SK-N-SH (cell line): ENCODE measurements at regions not wholly inside any gene's neighbourhood (a gene's known extent, or its start where the extent isn't known, plus 50 kb on each side); places are given as distances from the start of the nearest gene placed in this dataset.

Experiments used
- CTCF ChIA-PET: fragments of 300-600, 350-600 bp; formaldehyde crosslinking; extraction: SDS; loops from one replicate; lab custom pipeline; 2021; lab: Yijun Ruan, JAX
- POLR2A ChIA-PET: fragments of 350-600 bp; sonication (Branson Sonifier 250); formaldehyde crosslinking; extraction: SDS; loops from one replicate; lab custom pipeline; 2020; ENCODE audit warnings: antibody characterized with exemption, inconsistent platforms; lab: Yijun Ruan, JAX
- DNase-seq: peaks from one replicate; pipeline ENCODE4 v3.0.0; 2012
- H2AFZ ChIP-seq: fragments of 200-600 bp; sonication (generic); 2 replicates; pipeline ENCODE4 v1.8.1; 2016; ENCODE audit warnings: antibody characterized with exemption, mild to moderate bottlenecking, low read depth
- H3F3A ChIP-seq: fragments of 200-600 bp; sonication (generic); replicated peaks from 2 replicates; pipeline ENCODE3; 2016; ENCODE audit warnings: antibody characterized with exemption, mild to moderate bottlenecking; ENCODE audit not compliant: insufficient read depth
- H3K27ac ChIP-seq, 2 experiments: fragments of 200-500 bp in 1 of 2; fragments of 200-600 bp in 1 of 2; sonication (Bioruptor generic) in 1 of 2; sonication (generic), shearing (Covaris generic) in 1 of 2; 2 replicates each; pipeline versions ENCODE4 v1.5.1 to v1.6.1; 2014 to 2016; ENCODE audit warnings: low read depth in 2 of 2, inconsistent platforms in 1 of 2, low read length in 1 of 2, mild to moderate bottlenecking in 1 of 2, mixed read lengths in 1 of 2
- H3K27me3 ChIP-seq: fragments of 200-600 bp; sonication (generic), shearing (Covaris generic); 2 replicates; pipeline ENCODE4 v1.6.1; 2016; ENCODE audit warnings: mixed run types; ENCODE audit not compliant: insufficient read depth
- H3K36me3 ChIP-seq, 2 experiments: fragments of 200-500 bp in 1 of 2; fragments of 200-600 bp in 1 of 2; sonication (Bioruptor generic) in 1 of 2; sonication (generic) in 1 of 2; replicated peaks in 1 of 2; 2 replicates each; pipeline versions ENCODE3 to v1.5.1; 2014 to 2016; ENCODE audit warnings: low read length in 1 of 2, mild to moderate bottlenecking in 1 of 2; ENCODE audit not compliant: insufficient read depth in 2 of 2, control insufficient read depth in 1 of 2
- H3K4me1 ChIP-seq, 2 experiments: fragments of 200-500 bp in 1 of 2; fragments of 200-600 bp in 1 of 2; sonication (Bioruptor generic) in 1 of 2; sonication (generic), shearing (Covaris generic) in 1 of 2; 2 replicates each; pipeline versions ENCODE4 v1.5.1 to v1.6.1; 2014 to 2016; ENCODE audit warnings: low read depth in 1 of 2, low read length in 1 of 2, mixed run types in 1 of 2; ENCODE audit not compliant: insufficient read depth in 2 of 2, control insufficient read depth in 1 of 2
- H3K4me2 ChIP-seq: fragments of 200-600 bp; sonication (generic), shearing (Covaris generic); 2 replicates; pipeline ENCODE4 v1.6.1; 2017; ENCODE audit warnings: mixed run types
- H3K4me3 ChIP-seq, 2 experiments: fragments of 200-500 bp in 1 of 2; fragments of 200-600 bp in 1 of 2; sonication (Bioruptor generic) in 1 of 2; sonication (generic), shearing (Covaris generic) in 1 of 2; 2 replicates each; pipeline versions ENCODE4 v1.5.1 to v1.8.1; 2014 to 2016; ENCODE audit warnings: low read depth in 2 of 2, inconsistent platforms in 1 of 2, low read length in 1 of 2, mild to moderate bottlenecking in 1 of 2, mixed read lengths in 1 of 2, moderate library complexity in 1 of 2
- H3K79me2 ChIP-seq: fragments of 200-600 bp; sonication (generic); 2 replicates; pipeline ENCODE4 v1.8.1; 2017; ENCODE audit warnings: mild to moderate bottlenecking; ENCODE audit not compliant: insufficient read depth
- H3K9ac ChIP-seq: fragments of 200-600 bp; sonication (generic); 2 replicates; pipeline ENCODE4 v1.6.1; 2017; ENCODE audit warnings: mixed run types
- H3K9me2 ChIP-seq: fragments of 200-600 bp; sonication (generic); 2 replicates; pipeline ENCODE4 v1.6.1; 2017; ENCODE audit warnings: mixed run types
- H3K9me3 ChIP-seq: fragments of 200-600 bp; sonication (generic); 2 replicates; pipeline ENCODE4 v1.6.1; 2017; ENCODE audit warnings: mixed run types, mild to moderate bottlenecking, moderate library complexity
- H4K20me1 ChIP-seq: fragments of 200-600 bp; sonication (generic); 2 replicates; pipeline ENCODE4 v1.6.1; 2017; ENCODE audit warnings: mild to moderate bottlenecking, mixed run types; ENCODE audit not compliant: insufficient read depth
- FOXM1 ChIP-seq: IDR thresholded peaks from 2 replicates; pipeline ENCODE4 v1.4.0; 2012; ENCODE audit warnings: low read depth, mild to moderate bottlenecking
- GABPA ChIP-seq: IDR thresholded peaks from 2 replicates; pipeline ENCODE4 v1.4.0; 2012; ENCODE audit warnings: low read depth, mild to moderate bottlenecking
- GATA2 ChIP-seq: sonication (generic); formaldehyde crosslinking; IDR thresholded peaks from 2 replicates; pipeline ENCODE4 v1.5.0; 2020; ENCODE audit warnings: mild to moderate bottlenecking, missing genetic modification reagents
- IRF3 ChIP-seq: fragments of 150-350 bp; IDR thresholded peaks from 2 replicates; pipeline ENCODE4 v1.6.1; 2016; ENCODE audit warnings: mild to moderate bottlenecking, low read depth, low read length
- JUND ChIP-seq: IDR thresholded peaks from 2 replicates; pipeline ENCODE4 v1.4.0; 2012
- MEF2A ChIP-seq: IDR thresholded peaks from 2 replicates; pipeline ENCODE4 v1.4.0; 2012; ENCODE audit warnings: low read depth, borderline replicate concordance
- MXI1 ChIP-seq: IDR thresholded peaks from 2 replicates; pipeline ENCODE4 v1.6.1; 2012; ENCODE audit warnings: mild to moderate bottlenecking, low read depth, low read length, improper control_type of control experiment
- NFIC ChIP-seq: IDR thresholded peaks from 2 replicates; pipeline ENCODE4 v1.4.0; 2012; ENCODE audit warnings: borderline replicate concordance
- NRF1 ChIP-seq: IDR thresholded peaks from 2 replicates; pipeline ENCODE4 v1.6.1; 2012; ENCODE audit warnings: low read depth, mild to moderate bottlenecking, low read length
- RAD21 ChIP-seq: IDR thresholded peaks from 2 replicates; pipeline ENCODE4 v1.6.1; 2012; ENCODE audit warnings: mild to moderate bottlenecking, low read length
- RCOR1 ChIP-seq: fragments of 150-350 bp; IDR thresholded peaks from 2 replicates; pipeline ENCODE4 v1.6.1; 2017; ENCODE audit warnings: antibody characterized with exemption, low read length
- REST ChIP-seq: IDR thresholded peaks from 2 replicates; pipeline ENCODE4 v1.6.1; 2012; ENCODE audit warnings: mild to moderate bottlenecking, low read depth, low read length, moderate library complexity
- RXRA ChIP-seq: IDR thresholded peaks from 2 replicates; pipeline ENCODE4 v1.4.0; 2012; ENCODE audit warnings: low read depth, mild to moderate bottlenecking, borderline replicate concordance
- SIN3A ChIP-seq: IDR thresholded peaks from 2 replicates; pipeline ENCODE4 v1.6.1; 2012; ENCODE audit warnings: low read depth, mild to moderate bottlenecking, low read length, moderate library complexity, borderline replicate concordance
- SMC3 ChIP-seq: IDR thresholded peaks from 2 replicates; pipeline ENCODE4 v1.6.1; 2012; ENCODE audit warnings: low read depth, low read length, improper control_type of control experiment
- TAF1 ChIP-seq: IDR thresholded peaks from 2 replicates; pipeline ENCODE4 v1.6.1; 2012; ENCODE audit warnings: low read depth, mild to moderate bottlenecking, low read length, moderate library complexity, borderline replicate concordance
- TEAD4 ChIP-seq: IDR thresholded peaks from 2 replicates; pipeline ENCODE4 v1.4.0; 2012; ENCODE audit warnings: mild to moderate bottlenecking, borderline replicate concordance; ENCODE audit not compliant: insufficient read depth
- WGBS: methylation state at CpG from one replicate; pipeline ENCODE4 v1.1.6; 2017; ENCODE audit warnings: low lambda C conversion rate; 5-methylcytosine and 5-hydroxymethylcytosine counted together
- TF ChIP-seq, protein P1 (sequence below): IDR thresholded peaks from 2 replicates; pipeline ENCODE4 v1.4.0; 2012; ENCODE audit warnings: low read depth
- TF ChIP-seq, protein P2 (sequence below): IDR thresholded peaks from 2 replicates; pipeline ENCODE4 v1.4.0; 2012; ENCODE audit warnings: low read depth, borderline replicate concordance

- Histone ChIP-seq H3K4me2 (no peak overlapping the region), H3K9ac (no peak overlapping the region), H4K20me1 (no peaks in the 10 kb centered on the region), H3K4me1 (no peaks in the 10 kb centered on the region), H3K9me3 (no peaks in the 10 kb centered on the region), H3K4me3 (no peak overlapping the region), H3K27me3 (no peaks in the 10 kb centered on the region), H3F3A (no peaks in the 10 kb centered on the region), H3K36me3 (no peaks in the 10 kb centered on the region), H3K79me2 (no peaks in the 10 kb centered on the region), H3K9me2 (no peaks in the 10 kb centered on the region), H2AFZ (no peak overlapping the region), H3K27ac (no peak overlapping the region)
- CTCF ChIA-PET = no interaction called here
- POLR2A ChIA-PET = no interaction called here
- TF ChIP-seq, protein P1, sequence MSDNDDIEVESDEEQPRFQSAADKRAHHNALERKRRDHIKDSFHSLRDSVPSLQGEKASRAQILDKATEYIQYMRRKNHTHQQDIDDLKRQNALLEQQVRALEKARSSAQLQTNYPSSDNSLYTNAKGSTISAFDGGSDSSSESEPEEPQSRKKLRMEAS = no peak
- TF ChIP-seq RXRA (no peak), RCOR1 (no peak), IRF3 (no peak), TEAD4 (no peak), RAD21 (no peak), SMC3 (no peak), FOXM1 (no peak), TAF1 (no peak), MXI1 (no peak)
- TF ChIP-seq, protein P2, sequence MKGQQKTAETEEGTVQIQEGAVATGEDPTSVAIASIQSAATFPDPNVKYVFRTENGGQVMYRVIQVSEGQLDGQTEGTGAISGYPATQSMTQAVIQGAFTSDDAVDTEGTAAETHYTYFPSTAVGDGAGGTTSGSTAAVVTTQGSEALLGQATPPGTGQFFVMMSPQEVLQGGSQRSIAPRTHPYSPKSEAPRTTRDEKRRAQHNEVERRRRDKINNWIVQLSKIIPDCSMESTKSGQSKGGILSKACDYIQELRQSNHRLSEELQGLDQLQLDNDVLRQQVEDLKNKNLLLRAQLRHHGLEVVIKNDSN = no peak
- WGBS = 85% methylated on average over 8 of the region's 8 CpGs
- DNase-seq = no peak
These were observed 82.5 kb upstream of the UBAC2 start for GRCh38 chr13:99118179-99118578.

DNA sequence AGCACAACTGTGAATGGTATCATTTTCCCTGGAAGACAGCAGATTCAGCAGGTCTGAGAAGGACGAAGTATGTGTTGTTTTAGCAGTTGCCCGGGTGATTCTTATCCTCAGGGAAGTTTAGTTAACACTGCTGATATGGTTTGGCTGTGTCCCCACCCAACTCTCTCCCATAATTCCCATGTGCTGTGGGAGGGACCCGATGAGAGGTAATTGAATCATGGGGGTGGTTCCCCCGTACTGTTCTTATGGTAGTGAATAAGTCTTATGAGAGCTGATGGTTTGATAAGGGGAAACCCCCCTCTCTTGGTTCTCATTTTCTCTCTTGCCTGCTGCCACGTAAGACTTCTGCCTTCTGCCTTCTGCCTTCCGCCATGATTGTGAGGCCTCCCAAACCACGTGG is 81.0 kb upstream of the UBAC2 start:
- H3K79me2 ChIP-seq = no peaks in the 10 kb centered on the region
- no peak for DNase-seq
- no peaks in the 10 kb centered on the region for H3K9me3 ChIP-seq
- POLR2A ChIA-PET = no interaction called here
- H3K36me3 ChIP-seq = no peaks in the 10 kb centered on the region
- no peak overlapping the region for H3K4me2 ChIP-seq
- no peak overlapping the region for H3K27ac ChIP-seq
- H3K9ac ChIP-seq = no peak overlapping the region
- H4K20me1 ChIP-seq = no peaks in the 10 kb centered on the region
- H3F3A ChIP-seq = no peaks in the 10 kb centered on the region
- H3K9me2 ChIP-seq = no peaks in the 10 kb centered on the region
- 61% methylated on average over 7 of the region's 7 CpGs for WGBS
- TF ChIP-seq REST = no peak
- TF ChIP-seq SMC3 = no peak
- TF ChIP-seq GABPA = no peak
- no peak for TF ChIP-seq JUND
- TF ChIP-seq GATA2 (CRISPR knock-in tag) = no peak
- TF ChIP-seq FOXM1 = no peak
- TF ChIP-seq NRF1 = no peak
- TF ChIP-seq NFIC = no peak
- no peak for TF ChIP-seq MEF2A
- no peak for TF ChIP-seq SIN3A
- no peaks in the 10 kb centered on the region for H3K4me1 ChIP-seq
- H2AFZ ChIP-seq = no peak overlapping the region
- no peaks in the 10 kb centered on the region for H3K27me3 ChIP-seq
- no peak overlapping the region for H3K4me3 ChIP-seq
- CTCF ChIA-PET = no interaction called here
